ENCODE measurements at regions not wholly inside any gene's neighbourhood (a gene's known extent, or its start where the extent isn't known, plus 50 kb on each side); places are given as distances from the start of the nearest gene placed in this dataset.

DNA sequence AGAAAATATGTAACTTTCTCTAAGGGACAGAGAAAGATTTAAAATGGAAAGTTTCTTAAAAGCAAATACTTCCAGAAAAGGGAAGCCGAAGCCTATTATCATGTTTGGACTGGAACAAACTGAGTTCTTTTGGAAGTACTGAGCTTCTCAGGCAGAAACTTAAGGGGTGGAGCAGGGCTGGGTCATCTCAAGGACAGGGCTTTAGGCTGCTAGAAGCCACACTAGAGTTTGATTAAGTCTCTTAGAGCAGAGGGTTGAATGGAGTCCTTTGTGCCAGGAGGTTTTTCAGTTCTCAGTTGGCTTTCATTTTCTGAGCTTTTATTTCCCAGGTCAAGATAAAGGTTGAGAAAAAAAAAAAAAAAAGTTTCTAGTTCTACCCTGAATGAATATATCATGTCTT lies 432.7 kb downstream of the SLITRK5 start:
- TF ChIP-seq, protein P1, sequence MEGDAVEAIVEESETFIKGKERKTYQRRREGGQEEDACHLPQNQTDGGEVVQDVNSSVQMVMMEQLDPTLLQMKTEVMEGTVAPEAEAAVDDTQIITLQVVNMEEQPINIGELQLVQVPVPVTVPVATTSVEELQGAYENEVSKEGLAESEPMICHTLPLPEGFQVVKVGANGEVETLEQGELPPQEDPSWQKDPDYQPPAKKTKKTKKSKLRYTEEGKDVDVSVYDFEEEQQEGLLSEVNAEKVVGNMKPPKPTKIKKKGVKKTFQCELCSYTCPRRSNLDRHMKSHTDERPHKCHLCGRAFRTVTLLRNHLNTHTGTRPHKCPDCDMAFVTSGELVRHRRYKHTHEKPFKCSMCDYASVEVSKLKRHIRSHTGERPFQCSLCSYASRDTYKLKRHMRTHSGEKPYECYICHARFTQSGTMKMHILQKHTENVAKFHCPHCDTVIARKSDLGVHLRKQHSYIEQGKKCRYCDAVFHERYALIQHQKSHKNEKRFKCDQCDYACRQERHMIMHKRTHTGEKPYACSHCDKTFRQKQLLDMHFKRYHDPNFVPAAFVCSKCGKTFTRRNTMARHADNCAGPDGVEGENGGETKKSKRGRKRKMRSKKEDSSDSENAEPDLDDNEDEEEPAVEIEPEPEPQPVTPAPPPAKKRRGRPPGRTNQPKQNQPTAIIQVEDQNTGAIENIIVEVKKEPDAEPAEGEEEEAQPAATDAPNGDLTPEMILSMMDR (IDR thresholded peaks at IDR 0.05): no peak
- TF ChIP-seq POLR2AphosphoS5 (IDR thresholded peaks at IDR 0.05) (no peak), POLR2A (IDR thresholded peaks at IDR 0.05) (no peak)

Measured in prostate gland (tissue), 2 donors.